ENCODE measurements at regions not wholly inside any gene's neighbourhood (a gene's known extent, or its start where the extent isn't known, plus 50 kb on each side); places are given as distances from the start of the nearest gene placed in this dataset.

DNA sequence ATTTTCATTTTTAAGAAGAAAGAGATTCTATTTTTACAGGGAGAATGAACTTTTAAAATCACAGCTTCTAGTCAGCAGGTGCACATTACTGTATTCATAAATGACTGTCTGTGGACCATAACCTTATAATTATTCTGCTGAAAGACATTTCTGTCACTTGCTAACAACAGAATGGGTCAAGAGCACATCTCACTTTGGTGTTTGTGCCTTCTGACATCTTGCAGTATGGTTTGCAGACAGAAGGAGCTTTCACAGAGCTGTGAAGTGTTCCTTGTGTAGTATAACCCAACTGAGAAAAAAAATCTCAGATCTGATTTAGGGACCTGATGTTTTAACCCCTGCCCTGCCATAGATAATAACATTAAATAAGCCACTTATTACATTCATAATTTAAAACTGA is 131.4 kb upstream of the CTSO start:
- ATAC-seq = no peak

DNA sequence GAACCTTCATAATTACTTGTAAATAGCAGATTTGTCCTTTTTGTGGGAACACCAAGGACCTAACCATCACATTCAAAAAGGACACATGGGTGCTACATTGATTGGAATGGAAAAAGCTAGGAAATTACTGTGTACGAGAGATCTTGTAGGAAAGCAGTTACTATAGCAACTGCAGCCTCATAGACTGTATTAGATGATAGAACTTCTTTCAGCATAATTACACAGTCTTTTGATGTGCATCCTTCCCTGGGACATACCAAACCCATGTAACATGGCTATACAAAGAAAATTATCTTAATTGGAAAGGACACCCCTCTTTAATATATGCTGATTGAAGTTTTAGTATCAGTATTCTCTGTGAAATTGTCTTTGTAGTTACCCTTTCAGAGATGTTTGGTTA is 130.7 kb upstream of the CTSO start:
- FAIRE-seq = no peak
- Histone ChIP-seq H3K4me1 (no peaks in the 10 kb centered on the region), H3K27me3 (no peaks in the 10 kb centered on the region), H3K27ac (no peak overlapping the region), H3K9me3 (no peaks in the 10 kb centered on the region), H3K36me3 (no peaks in the 10 kb centered on the region), H3K4me3 (no peak overlapping the region)
- intact Hi-C loops (cut with DNase I) = no loop called here
- DNase-seq = no peak
- TF ChIP-seq, protein P1, sequence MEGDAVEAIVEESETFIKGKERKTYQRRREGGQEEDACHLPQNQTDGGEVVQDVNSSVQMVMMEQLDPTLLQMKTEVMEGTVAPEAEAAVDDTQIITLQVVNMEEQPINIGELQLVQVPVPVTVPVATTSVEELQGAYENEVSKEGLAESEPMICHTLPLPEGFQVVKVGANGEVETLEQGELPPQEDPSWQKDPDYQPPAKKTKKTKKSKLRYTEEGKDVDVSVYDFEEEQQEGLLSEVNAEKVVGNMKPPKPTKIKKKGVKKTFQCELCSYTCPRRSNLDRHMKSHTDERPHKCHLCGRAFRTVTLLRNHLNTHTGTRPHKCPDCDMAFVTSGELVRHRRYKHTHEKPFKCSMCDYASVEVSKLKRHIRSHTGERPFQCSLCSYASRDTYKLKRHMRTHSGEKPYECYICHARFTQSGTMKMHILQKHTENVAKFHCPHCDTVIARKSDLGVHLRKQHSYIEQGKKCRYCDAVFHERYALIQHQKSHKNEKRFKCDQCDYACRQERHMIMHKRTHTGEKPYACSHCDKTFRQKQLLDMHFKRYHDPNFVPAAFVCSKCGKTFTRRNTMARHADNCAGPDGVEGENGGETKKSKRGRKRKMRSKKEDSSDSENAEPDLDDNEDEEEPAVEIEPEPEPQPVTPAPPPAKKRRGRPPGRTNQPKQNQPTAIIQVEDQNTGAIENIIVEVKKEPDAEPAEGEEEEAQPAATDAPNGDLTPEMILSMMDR (IDR thresholded peaks at IDR 0.05) = no peak
- 38 to 51% methylated on average over 1 of the region's 1 CpG for WGBS, 2 donors
- no peak for ATAC-seq

More for the DNA sequence above, 131.4 kb upstream of the CTSO start:
- H3K4me1 ChIP-seq = no peaks in the 10 kb centered on the region
- H3K4me3 ChIP-seq = no peak overlapping the region
- H3K27ac ChIP-seq = no peak overlapping the region
- DNase-seq = no peak
- no peaks in the 10 kb centered on the region for H3K27me3 ChIP-seq
- no peaks in the 10 kb centered on the region for H3K9me3 ChIP-seq
- intact Hi-C loops (cut with DNase I) = no loop called here
- TF ChIP-seq, protein P1 (IDR thresholded peaks at IDR 0.05) = no peak
- no peak for FAIRE-seq
- H3K36me3 ChIP-seq = no peaks in the 10 kb centered on the region

DNA sequence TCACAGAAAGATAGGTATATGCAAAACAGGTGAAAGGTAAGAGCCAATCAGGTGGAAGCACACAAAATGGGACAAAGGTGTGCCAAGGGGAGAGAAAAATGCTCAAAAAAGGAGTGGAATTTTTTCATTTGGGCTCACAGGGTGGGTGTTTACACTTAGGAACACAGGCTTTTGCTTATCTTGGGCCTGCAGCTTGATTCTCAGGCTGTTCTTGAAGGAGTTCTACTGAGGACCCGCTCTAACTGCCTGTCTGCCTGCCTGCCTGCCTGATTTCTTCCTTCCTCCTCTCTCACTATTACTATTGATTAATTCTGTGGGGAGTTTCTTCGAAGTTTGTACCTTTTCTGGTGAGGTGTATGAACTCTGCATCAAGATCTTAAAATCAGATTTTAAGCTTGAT is 120.3 kb upstream of the CTSO start:
- 60 to 76% methylated on average over 2 of the region's 2 CpGs for WGBS, 2 donors
- no peaks in the 10 kb centered on the region for H3K9me3 ChIP-seq
- TF ChIP-seq, protein P1 (IDR thresholded peaks at IDR 0.05) = no peak
- no peaks in the 10 kb centered on the region for H3K27me3 ChIP-seq
- DNase-seq (no peak), FAIRE-seq (no peak), ATAC-seq (no peak)
- H3K4me1 ChIP-seq = no peaks in the 10 kb centered on the region
- no peak overlapping the region for H3K4me3 ChIP-seq
- no peaks in the 10 kb centered on the region for H3K36me3 ChIP-seq
- H3K27ac ChIP-seq = no peak overlapping the region
- intact Hi-C loops (cut with DNase I) = no loop called here

DNA sequence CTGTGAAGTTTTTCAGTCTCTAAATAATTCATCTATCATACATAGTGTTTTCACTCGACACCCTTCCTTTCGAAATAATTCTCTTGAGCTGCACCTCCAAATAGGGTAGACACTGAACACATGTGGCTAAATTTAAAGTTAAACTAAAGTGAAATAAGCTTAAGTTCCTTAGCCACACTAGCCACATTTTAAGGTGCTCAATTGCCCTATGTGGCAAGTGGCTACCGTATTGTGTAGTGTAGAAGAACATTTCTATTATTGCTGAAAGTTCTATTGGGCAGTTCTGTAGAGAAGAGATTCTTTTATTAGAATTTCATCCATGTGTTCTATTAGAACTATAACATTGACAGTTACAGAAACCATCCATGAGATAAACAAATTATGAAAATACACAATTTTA is 107.0 kb upstream of the CTSO start:
- no peaks in the 10 kb centered on the region for H3K9me3 ChIP-seq
- FAIRE-seq (no peak), ATAC-seq (no peak), DNase-seq (no peak)
- intact Hi-C loops (cut with DNase I) = no loop called here
- no peak overlapping the region for H3K4me3 ChIP-seq
- no peak overlapping the region for H3K27ac ChIP-seq
- TF ChIP-seq, protein P1 (IDR thresholded peaks at IDR 0.05) = no peak
- H3K36me3 ChIP-seq = no peaks in the 10 kb centered on the region
- WGBS, 2 donors = 64 to 65% methylated on average over 3 of the region's 3 CpGs
- no peaks in the 10 kb centered on the region for H3K27me3 ChIP-seq
- H3K4me1 ChIP-seq = no peaks in the 10 kb centered on the region

DNA sequence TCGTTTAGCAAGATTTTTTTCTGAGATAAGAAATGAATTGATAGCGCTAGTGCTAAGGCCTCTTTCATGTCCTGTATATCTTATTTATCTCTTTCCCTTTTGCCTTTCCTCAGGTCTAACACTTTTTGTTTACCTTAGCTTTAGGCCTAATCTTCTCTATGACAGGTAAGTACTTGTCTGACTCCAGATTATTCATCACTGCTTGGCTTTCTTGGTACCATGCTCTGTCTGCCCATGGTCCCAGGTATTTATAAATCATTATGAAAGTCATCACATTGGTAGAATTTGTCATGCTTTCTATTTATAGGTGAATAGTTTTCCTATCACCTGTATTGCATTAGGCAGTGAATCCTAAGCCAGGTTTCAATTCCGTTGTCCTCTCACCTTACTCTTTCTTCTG is 99.5 kb upstream of the CTSO start:
- Histone ChIP-seq H3K36me3 (no peaks in the 10 kb centered on the region), H3K27ac (no peak overlapping the region), H3K4me1 (no peaks in the 10 kb centered on the region), H3K27me3 (no peaks in the 10 kb centered on the region), H3K9me3 (no peaks in the 10 kb centered on the region), H3K4me3 (no peak overlapping the region)
- no peak for ATAC-seq
- 33 to 48% methylated on average over 3 of the region's 3 CpGs for WGBS, 2 donors
- TF ChIP-seq, protein P1 (IDR thresholded peaks at IDR 0.05) = no peak
- no peak for FAIRE-seq
- DNase-seq = no peak
- intact Hi-C loops (cut with DNase I) = no loop called here
